K562 (cell line): ENCODE measurements at regions not wholly inside any gene's neighbourhood (a gene's known extent, or its start where the extent isn't known, plus 50 kb on each side); places are given as distances from the start of the nearest gene placed in this dataset.

Source experiments
- ATAC-seq: fragments of 200-7000 bp; cut with Tn5 transposase; 3 replicates; pipeline ENCODE4 v1.9.1; 2020; ENCODE audit warnings: moderate library complexity
- BruUV-seq: library from RNA; stranded (reverse); fragments of 400-500 nt; replicated peaks from 2 replicates; lab custom pipeline; 2021; lab: Mats Ljungman, UMichigan
- CTCF ChIA-PET: fragments of 300-600 bp; formaldehyde crosslinking; extraction: SDS; loops from one replicate; lab custom pipeline; 2021; ENCODE audit warnings: low intra/inter-chr PET ratio; lab: Yijun Ruan, JAX
- POLR2A ChIA-PET: fragments of 300-600, 350-650 bp; sonication (Branson Sonifier 250); formaldehyde crosslinking; extraction: SDS; loops from one replicate; lab custom pipeline; 2021; ENCODE audit warnings: antibody characterized with exemption, inconsistent platforms; lab: Yijun Ruan, JAX
- DNase-seq, 4 experiments: peaks; one replicate each; pipeline versions ENCODE4 v3.0.0 to v3.0.0-alpha.2; 2011 to 2018; ENCODE audit warnings: low spot score in 3 of 4, mixed read lengths in 3 of 4; ENCODE audit errors: extremely low read depth in 1 of 4
- FAIRE-seq: peaks from 2 replicates; lab custom pipeline; 2011; peaks lifted over from hg19 to GRCh38; lab: Jason Lieb, UNC
- H2AFZ ChIP-seq: 2 replicates; pipeline ENCODE4 v1.6.0; 2011; ENCODE audit warnings: low read depth, low read length, control low read depth, inconsistent platforms
- H3K27ac ChIP-seq: fragments of 200-600 bp; 3 replicates; pipeline ENCODE4 v1.8.0; 2011; ENCODE audit warnings: low read depth, mild to moderate bottlenecking, control low read depth, inconsistent platforms, low read length, moderate library complexity, mixed read lengths; ENCODE audit errors: extremely low read depth
- H3K27me3 ChIP-seq, 2 experiments: fragments of 300-600 bp in 1 of 2; 2 replicates in 1 of 2; 3 replicates in 1 of 2; pipeline versions ENCODE4 v1.6.0 to v1.8.0; 2011; ENCODE audit warnings: inconsistent platforms in 2 of 2, low read length in 2 of 2, mild to moderate bottlenecking in 1 of 2, mixed read lengths in 1 of 2, moderate library complexity in 1 of 2; ENCODE audit not compliant: control insufficient read depth in 2 of 2, insufficient read depth in 2 of 2
- H3K36me3 ChIP-seq: fragments of 300-600 bp; 3 replicates; pipeline ENCODE4 v1.8.0; 2011; ENCODE audit warnings: mild to moderate bottlenecking, low read length, inconsistent platforms; ENCODE audit not compliant: control insufficient read depth, insufficient read depth
- H3K4me1 ChIP-seq, 2 experiments: fragments of 200-600 bp in 1 of 2; replicated peaks in 1 of 2; 2 replicates in 1 of 2; 3 replicates in 1 of 2; pipeline versions ENCODE4 v1.5.1 to v1.8.0; 2011; ENCODE audit warnings: inconsistent platforms in 2 of 2, low read length in 2 of 2, mild to moderate bottlenecking in 1 of 2, mixed read lengths in 1 of 2, moderate library complexity in 1 of 2; ENCODE audit not compliant: control insufficient read depth in 2 of 2, insufficient read depth in 2 of 2
- H3K4me2 ChIP-seq: 2 replicates; pipeline ENCODE4 v1.6.1; 2011; ENCODE audit warnings: low read length, control low read depth, inconsistent platforms, mixed read lengths; ENCODE audit not compliant: insufficient read depth
- H3K4me3 ChIP-seq: fragments of 200-600 bp; sonication (generic), shearing (Covaris generic); 2 replicates; pipeline ENCODE4 v1.5.1; 2016; ENCODE audit warnings: control low read depth, inconsistent platforms
- H3K79me2 ChIP-seq: fragments of 200-600 bp; 3 replicates; pipeline ENCODE4 v1.8.0; 2011; ENCODE audit warnings: low read length, inconsistent platforms; ENCODE audit not compliant: control insufficient read depth, insufficient read depth
- H3K9ac ChIP-seq, 2 experiments: 2 replicates each; pipeline versions ENCODE4 v1.6.0 to v1.6.1; 2011; ENCODE audit warnings: low read depth in 2 of 2, low read length in 2 of 2, control low read depth in 1 of 2, inconsistent platforms in 1 of 2, mild to moderate bottlenecking in 1 of 2, mixed read lengths in 1 of 2; ENCODE audit not compliant: insufficient read depth in 1 of 2
- H3K9me1 ChIP-seq: one replicate; pipeline ENCODE4 v1.6.0; 2011; ENCODE audit warnings: inconsistent platforms, mild to moderate bottlenecking, low read length, moderate library complexity; ENCODE audit not compliant: control insufficient read depth, insufficient read depth
- H3K9me3 ChIP-seq: replicated peaks from 2 replicates; pipeline ENCODE4 v1.5.1; 2011; ENCODE audit warnings: low read depth, low read length, inconsistent platforms; ENCODE audit not compliant: control insufficient read depth, insufficient read depth
- H4K20me1 ChIP-seq: replicated peaks from 2 replicates; pipeline ENCODE4 v1.6.1; 2011; ENCODE audit warnings: low read length, inconsistent platforms, mixed read lengths; ENCODE audit not compliant: control insufficient read depth, insufficient read depth
- CCAR2 ChIP-seq: fragments of 200-400 bp; formaldehyde crosslinking; IDR thresholded peaks from 2 replicates; pipeline ENCODE4 v1.6.1; 2017; ENCODE audit warnings: mild to moderate bottlenecking, low read depth, low read length
- CCNT2 ChIP-seq: IDR thresholded peaks from 2 replicates; pipeline ENCODE4 v1.6.1; 2011; ENCODE audit warnings: borderline replicate concordance, low read depth, mild to moderate bottlenecking, moderate library complexity, mixed read lengths, low read length; ENCODE audit not compliant: insufficient read length; ENCODE audit errors: extremely low read depth
- ELF1 ChIP-seq: fragments of 200-800 bp; sonication (Bioruptor generic); IDR thresholded peaks from 2 replicates; pipeline ENCODE4 v1.6.1; 2016; ENCODE audit warnings: missing genetic modification characterization, missing compliant biosample characterization
- EP400 ChIP-seq: fragments of 450-650 bp; IDR thresholded peaks from 2 replicates; pipeline ENCODE4 v1.6.1; 2017; ENCODE audit warnings: antibody characterized with exemption, mild to moderate bottlenecking, moderate library complexity
- ERF ChIP-seq: fragments of 450-650 bp; formaldehyde crosslinking; IDR thresholded peaks from 2 replicates; pipeline ENCODE4 v1.4.0; 2020; ENCODE audit warnings: mild to moderate bottlenecking, mixed read lengths
- IFI16 ChIP-seq: fragments of 250-450 bp; sonication (Bioruptor Pico); IDR thresholded peaks from 2 replicates; pipeline ENCODE4 v2.1.2; 2022; ENCODE audit warnings: mild to moderate bottlenecking, inconsistent platforms
- MAZ ChIP-seq, 2 experiments: fragments of 450-650 bp in 1 of 2; sonication (generic) in 1 of 2; formaldehyde crosslinking; IDR thresholded peaks in 1 of 2; conservative IDR thresholded peaks in 1 of 2; 2 replicates each; pipeline versions ENCODE4 v1.4.0 to v1.5.0; 2020; ENCODE audit warnings: mild to moderate bottlenecking in 1 of 2, missing genetic modification reagents in 1 of 2
- RHOXF2B ChIP-seq: fragments of 250-450 bp; sonication (Bioruptor Pico); conservative IDR thresholded peaks from 2 replicates; pipeline ENCODE4 v1.5.1; 2021
- STAT5B ChIP-seq: fragments of 250-450 bp; sonication (Bioruptor Pico); IDR thresholded peaks from 2 replicates; pipeline ENCODE4 v1.8.0; 2021; ENCODE audit warnings: mild to moderate bottlenecking, inconsistent platforms
- TEAD4 ChIP-seq, 2 experiments: sonication (generic) in 1 of 2; formaldehyde crosslinking in 1 of 2; IDR thresholded peaks; 2 replicates each; pipeline versions ENCODE4 v1.6.1 to v1.8.0; 2012 to 2022; ENCODE audit warnings: borderline replicate concordance in 1 of 2, inconsistent platforms in 1 of 2, low read length in 1 of 2, mild to moderate bottlenecking in 1 of 2, missing genetic modification reagents in 1 of 2
- ZNF324 ChIP-seq: fragments of 250-450 bp; sonication (Bioruptor Pico); IDR thresholded peaks from 2 replicates; pipeline ENCODE4 v1.4.0; 2020; ENCODE audit warnings: mild to moderate bottlenecking
- ZNF347 ChIP-seq: fragments of 450-650 bp; formaldehyde crosslinking; IDR thresholded peaks from 2 replicates; pipeline ENCODE4 v1.4.0; 2020; ENCODE audit warnings: low read depth, mild to moderate bottlenecking, moderate library complexity
- ZNF699 ChIP-seq: fragments of 250-450 bp; sonication (Bioruptor Pico); IDR thresholded peaks from 2 replicates; pipeline ENCODE4 v1.8.0; 2021; ENCODE audit warnings: mild to moderate bottlenecking, moderate library complexity; ENCODE audit not compliant: insufficient replicate concordance
- WGBS: fragments of 100-300 bp; shearing (Covaris generic); methylation state at CpG from one replicate; pipeline ENCODE4 v1.1.6; 2016; ENCODE audit warnings: low coverage, mixed read lengths; ENCODE audit not compliant: insufficient coverage; ENCODE audit errors: missing lambda C conversion rate; 5-methylcytosine and 5-hydroxymethylcytosine counted together
- in situ Hi-C: fragments of 300-500 bp; cut with MboI; formaldehyde crosslinking; loops from 4 replicates; pipeline ENCODE4 v1.15.0; 2018; ENCODE audit warnings: inconsistent platforms, mixed read lengths
- intact Hi-C: fragments of 100-400 bp; cut with micrococcal nuclease; formaldehyde crosslinking; loops from 2 replicates; pipeline ENCODE4 v1.14.2; 2022
- TF ChIP-seq, protein P1 (sequence below): sonication (generic); formaldehyde crosslinking; IDR thresholded peaks from 2 replicates; pipeline ENCODE4 v1.8.0; 2022; ENCODE audit warnings: mild to moderate bottlenecking, missing genetic modification reagents
- TF ChIP-seq, protein P2 (sequence below): fragments of 250-450 bp; sonication (Bioruptor Pico); IDR thresholded peaks from 2 replicates; pipeline ENCODE4 v1.4.0; 2020; ENCODE audit warnings: mild to moderate bottlenecking, moderate library complexity, borderline replicate concordance
- TF ChIP-seq, protein P3 (sequence below): fragments of 450-650 bp; formaldehyde crosslinking; IDR thresholded peaks from 2 replicates; pipeline ENCODE4 v1.4.0; 2020; ENCODE audit warnings: mild to moderate bottlenecking, moderate library complexity

DNA sequence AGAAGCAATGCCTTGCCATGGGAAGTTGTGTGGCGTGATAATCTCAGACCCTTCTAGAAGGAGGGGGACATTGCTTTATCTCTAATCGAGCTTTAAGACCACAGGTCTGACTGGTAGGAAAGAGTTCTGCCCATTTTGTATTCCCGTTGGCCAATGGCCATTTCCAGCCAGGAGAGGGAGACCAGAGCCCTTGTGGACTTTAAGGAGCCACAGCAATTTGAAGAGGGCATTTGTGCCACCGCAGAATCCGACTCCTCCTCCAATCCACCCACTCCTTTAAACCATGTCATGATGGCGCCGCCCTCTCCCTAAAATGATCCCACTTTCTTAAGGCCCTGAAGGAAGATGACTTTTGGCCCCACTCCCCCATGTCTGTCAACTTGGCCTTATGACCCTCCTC is 560.5 kb upstream of the ADAMTS16 start (continued):
- no peak for TF ChIP-seq TEAD4 (IDR thresholded peaks at IDR 0.05; ENCODE audit: low read length)
- TF ChIP-seq TEAD4 (CRISPR knock-in tag; IDR thresholded peaks at IDR 0.05; ENCODE audit: borderline replicate concordance), result no peak
- no peak for TF ChIP-seq CCAR2
- no peak for TF ChIP-seq EP400

DNA sequence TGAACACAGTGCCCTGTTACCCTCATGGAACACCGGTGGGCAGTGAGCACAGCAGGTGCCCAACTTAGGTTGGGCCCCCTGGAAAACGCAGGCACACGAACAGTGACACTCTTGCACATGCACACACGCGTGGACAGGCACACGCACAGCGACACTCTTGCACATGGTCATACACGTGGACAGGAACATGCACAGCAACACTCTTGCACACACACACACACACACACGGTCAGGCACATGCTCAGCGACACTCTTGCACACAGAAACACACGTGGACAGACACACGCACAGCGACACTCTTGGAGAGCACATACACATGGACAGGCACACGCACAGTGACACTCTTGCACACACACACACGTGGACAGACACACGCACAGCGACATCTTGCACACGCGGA is 559.4 kb upstream of the ADAMTS16 start:
- FAIRE-seq (no peak), ATAC-seq (no peak), DNase-seq (no peak)
- CTCF ChIA-PET, result no interaction called here
- Histone ChIP-seq H2AFZ (no peak overlapping the region), H3K36me3 (no peaks in the 10 kb centered on the region), H3K27ac (no peak overlapping the region), H3K4me2 (no peak overlapping the region), H3K4me1 (no peaks in the 10 kb centered on the region), H4K20me1 (no peaks in the 10 kb centered on the region), H3K9me3 (peaks cover 2% of the 10 kb centered on the region; the same call in 1 of the 2 replicates), H3K9me1 (no peaks in the 10 kb centered on the region), H3K79me2 (no peaks in the 10 kb centered on the region), H3K27me3 (no peaks in the 10 kb centered on the region), H3K9ac (no peak overlapping the region), H3K4me3 (no peak overlapping the region)
- BruUV-seq, result no TSS peak
- 0% methylated on average over 17 of the region's 19 CpGs for WGBS
- POLR2A ChIA-PET, result no interaction called here
- intact Hi-C loops, result no loop called here
- in situ Hi-C loops, result no loop called here
- no peak for TF ChIP-seq IFI16
- no peak for TF ChIP-seq MAZ (CRISPR knock-in tag; conservative IDR thresholded peaks at IDR 0.05 in 1 of 2, IDR thresholded peaks at IDR 0.05 in 1 of 2)
- no peak for TF ChIP-seq CCNT2
- TF ChIP-seq, protein P1, sequence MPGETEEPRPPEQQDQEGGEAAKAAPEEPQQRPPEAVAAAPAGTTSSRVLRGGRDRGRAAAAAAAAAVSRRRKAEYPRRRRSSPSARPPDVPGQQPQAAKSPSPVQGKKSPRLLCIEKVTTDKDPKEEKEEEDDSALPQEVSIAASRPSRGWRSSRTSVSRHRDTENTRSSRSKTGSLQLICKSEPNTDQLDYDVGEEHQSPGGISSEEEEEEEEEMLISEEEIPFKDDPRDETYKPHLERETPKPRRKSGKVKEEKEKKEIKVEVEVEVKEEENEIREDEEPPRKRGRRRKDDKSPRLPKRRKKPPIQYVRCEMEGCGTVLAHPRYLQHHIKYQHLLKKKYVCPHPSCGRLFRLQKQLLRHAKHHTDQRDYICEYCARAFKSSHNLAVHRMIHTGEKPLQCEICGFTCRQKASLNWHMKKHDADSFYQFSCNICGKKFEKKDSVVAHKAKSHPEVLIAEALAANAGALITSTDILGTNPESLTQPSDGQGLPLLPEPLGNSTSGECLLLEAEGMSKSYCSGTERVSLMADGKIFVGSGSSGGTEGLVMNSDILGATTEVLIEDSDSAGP (CRISPR knock-in tag), result no peak
- TF ChIP-seq, protein P2, sequence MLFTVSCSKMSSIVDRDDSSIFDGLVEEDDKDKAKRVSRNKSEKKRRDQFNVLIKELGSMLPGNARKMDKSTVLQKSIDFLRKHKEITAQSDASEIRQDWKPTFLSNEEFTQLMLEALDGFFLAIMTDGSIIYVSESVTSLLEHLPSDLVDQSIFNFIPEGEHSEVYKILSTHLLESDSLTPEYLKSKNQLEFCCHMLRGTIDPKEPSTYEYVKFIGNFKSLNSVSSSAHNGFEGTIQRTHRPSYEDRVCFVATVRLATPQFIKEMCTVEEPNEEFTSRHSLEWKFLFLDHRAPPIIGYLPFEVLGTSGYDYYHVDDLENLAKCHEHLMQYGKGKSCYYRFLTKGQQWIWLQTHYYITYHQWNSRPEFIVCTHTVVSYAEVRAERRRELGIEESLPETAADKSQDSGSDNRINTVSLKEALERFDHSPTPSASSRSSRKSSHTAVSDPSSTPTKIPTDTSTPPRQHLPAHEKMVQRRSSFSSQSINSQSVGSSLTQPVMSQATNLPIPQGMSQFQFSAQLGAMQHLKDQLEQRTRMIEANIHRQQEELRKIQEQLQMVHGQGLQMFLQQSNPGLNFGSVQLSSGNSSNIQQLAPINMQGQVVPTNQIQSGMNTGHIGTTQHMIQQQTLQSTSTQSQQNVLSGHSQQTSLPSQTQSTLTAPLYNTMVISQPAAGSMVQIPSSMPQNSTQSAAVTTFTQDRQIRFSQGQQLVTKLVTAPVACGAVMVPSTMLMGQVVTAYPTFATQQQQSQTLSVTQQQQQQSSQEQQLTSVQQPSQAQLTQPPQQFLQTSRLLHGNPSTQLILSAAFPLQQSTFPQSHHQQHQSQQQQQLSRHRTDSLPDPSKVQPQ (CRISPR knock-in tag), result no peak
- TF ChIP-seq ELF1 (tag), result no peak
- TF ChIP-seq ZNF347 (CRISPR knock-in tag), result no peak
- no peak for TF ChIP-seq RHOXF2B (CRISPR knock-in tag)
- TF ChIP-seq, protein P3, sequence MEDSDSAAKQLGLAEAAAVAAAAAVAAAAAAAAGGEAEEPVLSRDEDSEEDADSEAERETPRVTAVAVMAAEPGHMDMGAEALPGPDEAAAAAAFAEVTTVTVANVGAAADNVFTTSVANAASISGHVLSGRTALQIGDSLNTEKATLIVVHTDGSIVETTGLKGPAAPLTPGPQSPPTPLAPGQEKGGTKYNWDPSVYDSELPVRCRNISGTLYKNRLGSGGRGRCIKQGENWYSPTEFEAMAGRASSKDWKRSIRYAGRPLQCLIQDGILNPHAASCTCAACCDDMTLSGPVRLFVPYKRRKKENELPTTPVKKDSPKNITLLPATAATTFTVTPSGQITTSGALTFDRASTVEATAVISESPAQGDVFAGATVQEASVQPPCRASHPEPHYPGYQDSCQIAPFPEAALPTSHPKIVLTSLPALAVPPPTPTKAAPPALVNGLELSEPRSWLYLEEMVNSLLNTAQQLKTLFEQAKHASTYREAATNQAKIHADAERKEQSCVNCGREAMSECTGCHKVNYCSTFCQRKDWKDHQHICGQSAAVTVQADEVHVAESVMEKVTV (CRISPR knock-in tag), result no peak
- no peak for TF ChIP-seq ERF
- TF ChIP-seq STAT5B (CRISPR knock-in tag), result no peak
- TF ChIP-seq ZNF699, result no peak
- TF ChIP-seq ZNF324 (CRISPR knock-in tag), result no peak
